Muscle of arm (tissue), 1 donor: ENCODE measurements at regions not wholly inside any gene's neighbourhood (a gene's known extent, or its start where the extent isn't known, plus 50 kb on each side); places are given as distances from the start of the nearest gene placed in this dataset.

ENCODE experiments used
- DNase-seq: peaks from one replicate; pipeline ENCODE4 v3.0.0-alpha.2; 2013

DNA sequence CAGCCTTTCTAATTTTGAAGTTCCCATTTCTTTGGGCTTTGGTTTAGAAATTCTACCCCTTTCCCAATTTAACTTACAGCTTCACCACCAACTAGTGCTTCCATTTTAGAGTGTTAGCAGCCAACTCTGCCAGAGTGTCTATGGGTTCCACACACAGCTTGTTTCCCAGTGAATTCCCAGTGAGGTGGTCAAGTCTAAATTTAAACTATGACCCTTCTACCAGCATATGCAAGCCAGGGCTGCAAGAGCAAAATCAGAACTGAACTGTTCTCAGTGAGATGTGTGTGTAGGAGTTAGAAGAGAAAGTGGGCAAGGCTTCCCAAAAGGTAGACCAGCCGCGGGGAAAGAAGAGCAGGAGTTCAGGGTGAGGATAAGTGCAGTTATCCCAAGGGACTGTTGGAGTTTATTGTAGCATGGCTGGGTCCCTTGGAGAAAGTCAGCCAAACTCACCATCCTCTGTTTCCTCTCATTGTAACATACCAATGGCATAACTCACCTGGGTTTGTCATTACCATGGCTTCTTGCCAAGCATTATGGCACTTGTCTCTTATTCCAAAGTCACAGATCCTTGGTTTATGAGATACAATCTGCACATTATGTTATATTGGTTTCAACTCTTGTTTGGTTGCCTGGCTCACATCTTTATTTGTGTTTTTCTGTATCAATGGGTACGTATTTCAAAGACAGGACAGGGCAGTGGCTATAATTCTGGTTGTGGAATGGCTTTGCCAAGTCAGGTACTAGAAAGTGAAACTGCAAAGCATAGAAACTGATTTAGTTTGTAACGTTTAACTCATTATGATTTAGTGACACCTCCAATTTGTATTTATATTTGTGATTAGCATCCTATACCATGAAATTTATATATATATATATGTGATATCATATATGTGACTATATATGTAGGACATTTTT, 130.2 kb upstream of the UMPS start:
- DNase-seq = no peak

DNA sequence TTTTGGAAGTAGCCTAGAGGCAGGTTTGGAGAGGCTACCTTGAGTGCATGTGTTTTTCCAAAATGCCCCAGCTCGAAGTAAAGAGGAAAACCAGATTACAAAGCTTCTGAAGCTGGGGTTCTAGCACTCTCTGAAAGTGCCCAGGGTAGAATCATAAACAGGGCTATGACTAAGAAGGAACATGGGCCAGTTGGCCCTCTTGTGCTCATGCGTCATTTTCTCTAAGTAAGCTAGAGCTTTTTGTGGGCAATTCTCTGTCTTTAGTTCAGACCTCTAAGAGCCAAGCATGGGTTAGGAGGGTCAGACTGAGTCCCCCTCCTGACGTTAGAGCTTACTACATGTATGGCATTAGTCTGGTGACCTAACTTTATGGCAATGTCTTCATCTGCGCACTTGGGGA, 129.5 kb upstream of the UMPS start:
- DNase-seq = no peak

DNA sequence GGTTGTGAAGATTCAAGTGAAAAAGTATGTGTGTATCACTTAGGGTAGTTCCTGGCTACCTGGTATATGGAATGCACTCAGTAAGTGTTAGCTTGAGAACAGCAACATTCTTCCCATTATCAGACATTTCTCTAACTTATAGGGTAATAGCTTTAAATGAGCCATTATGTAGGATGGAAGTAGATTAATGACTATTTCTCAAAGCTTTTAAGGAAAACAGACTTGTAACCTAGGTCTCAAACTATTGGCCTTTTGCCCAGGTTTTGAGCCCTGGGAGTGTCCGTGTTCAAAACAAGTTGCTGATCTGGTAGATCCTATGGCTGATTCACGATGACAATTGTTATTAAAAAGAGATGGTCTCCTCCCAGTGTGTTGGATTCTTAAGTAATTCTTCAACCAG, 129.1 kb upstream of the UMPS start:
- no peak for DNase-seq

DNA sequence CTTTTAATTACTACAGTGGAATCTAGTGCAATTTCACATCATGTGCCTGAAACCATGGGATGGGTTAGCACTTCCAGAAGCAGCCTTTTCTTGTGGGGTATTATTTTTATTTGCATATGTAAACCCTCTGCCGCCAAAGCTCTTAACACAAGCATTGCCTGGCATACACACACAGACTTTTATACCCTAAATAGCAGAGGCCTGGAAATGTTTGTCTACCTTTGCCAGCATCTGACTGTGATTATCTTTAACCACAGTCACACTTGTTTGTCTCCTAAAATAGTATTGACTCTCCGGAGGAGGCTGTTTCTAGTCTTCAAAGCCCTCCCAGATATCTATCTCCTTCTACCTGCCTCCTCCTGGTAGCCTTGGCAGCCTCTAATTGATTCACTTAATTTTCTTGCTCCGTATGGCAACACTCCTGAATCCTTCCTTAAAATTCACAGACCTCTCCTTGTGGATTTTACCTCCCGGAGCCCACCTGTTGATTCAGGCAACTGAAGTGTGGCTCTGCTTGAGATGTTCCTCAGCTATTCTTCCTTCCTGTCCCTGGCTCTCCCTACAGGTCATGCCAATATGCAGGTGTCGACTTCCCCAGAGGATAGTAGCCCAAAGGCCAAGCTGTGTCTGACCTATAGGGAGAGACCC, 127.1 kb upstream of the UMPS start:
- no peak for DNase-seq

DNA sequence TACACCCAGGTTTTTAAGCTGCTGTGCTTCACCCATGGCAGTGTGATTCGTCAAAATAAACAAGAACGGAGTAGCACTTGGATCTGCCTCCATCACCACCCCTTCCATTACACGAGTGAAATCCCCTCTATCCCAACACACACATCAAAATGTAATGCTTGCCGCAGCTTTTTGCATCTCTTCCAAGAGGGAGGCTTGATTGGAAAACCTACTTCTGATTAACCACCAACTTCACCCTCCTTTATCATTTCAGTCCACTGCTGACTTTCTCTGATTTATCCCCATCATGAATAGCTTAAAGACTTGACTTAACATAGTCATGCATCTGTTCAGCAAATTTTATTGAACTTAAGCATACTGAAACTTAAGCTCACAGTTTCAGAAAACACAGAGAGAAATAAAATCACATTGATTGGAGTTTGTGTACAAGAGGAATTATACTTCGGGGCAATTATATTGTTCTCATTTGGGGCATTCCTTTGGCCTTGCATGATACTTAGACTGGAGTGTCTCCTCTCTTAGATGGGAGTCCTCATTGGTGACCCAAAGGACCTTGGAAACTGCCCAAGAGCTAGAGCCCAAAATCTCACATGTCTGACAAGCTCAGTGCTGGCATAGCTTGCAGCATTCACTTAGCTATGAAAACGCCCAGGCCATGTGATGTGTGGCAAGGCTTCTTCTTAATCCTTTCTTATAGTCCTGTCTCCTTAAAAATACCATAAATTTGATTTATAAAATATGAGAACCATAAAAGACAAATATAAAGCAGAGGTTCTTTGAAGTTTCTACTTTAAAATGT, 124.3 kb upstream of the UMPS start:
- no peak for DNase-seq

DNA sequence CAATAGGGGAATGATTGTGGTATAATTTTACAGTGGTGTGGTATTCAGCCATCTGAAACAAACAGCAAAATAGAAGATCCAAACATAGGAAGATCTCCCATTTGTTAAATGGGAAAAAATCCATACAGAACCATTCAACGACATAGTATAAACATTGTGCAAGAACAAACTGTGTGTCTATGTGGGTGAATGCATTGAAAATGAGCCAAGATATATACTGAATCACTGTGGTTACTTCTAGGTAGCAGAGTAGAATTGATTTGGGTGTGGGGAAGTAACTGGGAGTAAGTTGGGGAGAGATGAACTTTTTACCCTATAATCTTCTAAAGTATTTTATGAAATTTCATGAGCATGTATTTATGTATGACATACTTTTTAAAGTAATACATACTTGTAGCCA, 123.1 kb upstream of the UMPS start:
- no peak for DNase-seq

DNA sequence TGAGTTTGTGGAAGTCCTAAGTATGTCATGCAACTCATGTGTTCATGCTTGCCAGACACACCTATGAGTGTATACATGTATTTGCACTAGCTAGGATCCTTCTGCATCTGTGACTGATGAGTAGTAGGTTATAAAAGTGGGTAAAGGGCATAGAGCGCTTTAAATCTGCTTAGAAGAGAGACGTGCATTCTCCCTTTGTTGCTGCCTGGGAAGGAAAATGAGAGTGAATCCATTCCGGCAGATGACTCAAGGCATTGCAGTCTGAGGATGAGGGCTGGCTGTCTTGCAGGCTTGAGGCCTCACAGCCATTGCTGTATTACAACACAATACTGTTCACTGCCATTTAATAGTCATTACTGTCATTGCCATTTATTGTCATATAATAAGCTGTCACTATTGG, 120.8 kb upstream of the UMPS start:
- no peak for DNase-seq

DNA sequence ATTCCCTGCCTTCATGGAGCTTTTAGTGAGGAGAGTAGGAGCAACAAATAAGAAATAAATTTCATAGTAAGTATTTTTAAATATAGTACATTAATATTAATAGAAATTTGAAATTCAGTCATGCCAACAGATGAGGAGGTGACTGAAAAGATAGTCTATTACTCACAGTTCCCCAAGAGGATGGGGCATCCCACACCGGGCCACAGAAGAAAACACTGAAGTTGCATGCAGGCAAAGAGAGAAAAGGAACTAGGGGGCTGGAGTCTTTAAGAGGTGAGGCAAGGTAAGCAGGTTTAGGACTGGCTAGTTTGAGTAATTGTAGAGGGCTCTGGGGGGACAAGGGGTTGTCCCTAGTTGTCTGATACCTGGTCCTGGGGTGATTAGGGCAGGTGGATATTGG, 120.1 kb upstream of the UMPS start:
- no peak for DNase-seq

DNA sequence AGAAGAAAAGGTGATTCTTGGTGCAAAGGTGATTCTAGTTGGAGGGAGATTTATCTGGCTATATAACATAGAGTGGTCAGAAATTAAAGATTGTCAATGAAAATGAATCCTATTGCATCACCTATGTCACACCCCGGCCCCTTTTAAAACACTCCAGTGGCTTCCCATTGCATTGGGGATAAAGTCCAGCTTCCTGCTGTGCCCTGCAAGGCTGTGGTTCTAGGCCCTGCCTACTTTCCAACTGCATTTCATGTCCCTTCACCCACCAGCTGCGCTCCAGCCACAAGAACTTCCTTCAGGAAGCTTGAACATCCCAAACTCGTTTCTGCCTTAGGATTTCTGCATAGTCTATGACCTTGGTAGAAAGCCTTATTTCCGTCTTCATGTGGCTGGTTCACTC, 118.7 kb upstream of the UMPS start:
- DNase-seq = no peak

DNA sequence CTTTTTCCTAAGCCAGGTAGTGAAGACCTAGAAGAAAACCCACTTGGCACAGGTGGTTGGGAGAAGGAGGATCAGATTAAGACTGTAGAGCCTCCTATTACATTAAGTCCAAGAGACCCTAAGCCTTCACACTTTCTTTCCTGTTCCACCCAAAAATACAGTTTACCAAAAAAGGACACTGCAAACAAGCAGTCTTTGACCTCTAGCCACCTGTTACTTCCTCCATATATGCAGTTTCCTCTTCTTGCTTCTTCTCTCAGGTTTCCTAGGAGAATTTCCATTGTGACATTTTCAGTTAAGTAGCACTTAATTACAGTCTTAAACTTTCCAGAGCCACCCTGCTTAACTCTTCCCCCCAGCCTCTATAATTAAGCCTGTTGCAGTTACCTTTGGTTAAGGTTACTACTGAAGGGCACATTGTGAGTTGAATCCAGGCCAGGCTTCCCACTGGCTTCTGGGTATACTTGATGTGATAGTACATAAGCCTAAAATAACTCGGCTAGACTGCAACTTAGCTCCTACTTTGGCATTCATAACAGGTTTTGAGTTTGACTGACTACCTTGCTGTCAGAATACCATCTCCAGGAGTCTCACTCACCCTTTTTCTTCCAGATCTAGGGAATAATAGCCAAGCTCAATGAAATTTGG, 114.2 kb upstream of the UMPS start:
- no peak for DNase-seq

DNA sequence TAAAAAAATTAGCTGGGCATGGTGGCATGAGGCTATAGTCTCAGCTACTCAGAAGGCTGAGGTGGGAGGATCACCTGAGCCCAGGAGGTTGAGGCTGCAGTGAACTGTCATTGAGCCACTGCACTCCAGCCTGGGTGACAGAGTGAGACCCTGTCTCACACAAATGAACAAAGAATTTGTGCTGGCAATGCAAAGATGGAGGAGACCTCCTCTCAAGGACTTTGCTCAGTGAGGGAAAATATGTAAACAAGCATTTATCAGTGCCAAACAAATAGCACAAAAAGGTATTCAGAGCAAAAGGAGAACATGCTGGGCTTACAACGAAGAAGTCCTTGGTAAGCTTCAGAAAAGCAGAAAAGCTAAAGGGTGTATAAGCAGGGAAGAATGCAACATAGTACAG, 113.1 kb upstream of the UMPS start:
- no peak for DNase-seq

DNA sequence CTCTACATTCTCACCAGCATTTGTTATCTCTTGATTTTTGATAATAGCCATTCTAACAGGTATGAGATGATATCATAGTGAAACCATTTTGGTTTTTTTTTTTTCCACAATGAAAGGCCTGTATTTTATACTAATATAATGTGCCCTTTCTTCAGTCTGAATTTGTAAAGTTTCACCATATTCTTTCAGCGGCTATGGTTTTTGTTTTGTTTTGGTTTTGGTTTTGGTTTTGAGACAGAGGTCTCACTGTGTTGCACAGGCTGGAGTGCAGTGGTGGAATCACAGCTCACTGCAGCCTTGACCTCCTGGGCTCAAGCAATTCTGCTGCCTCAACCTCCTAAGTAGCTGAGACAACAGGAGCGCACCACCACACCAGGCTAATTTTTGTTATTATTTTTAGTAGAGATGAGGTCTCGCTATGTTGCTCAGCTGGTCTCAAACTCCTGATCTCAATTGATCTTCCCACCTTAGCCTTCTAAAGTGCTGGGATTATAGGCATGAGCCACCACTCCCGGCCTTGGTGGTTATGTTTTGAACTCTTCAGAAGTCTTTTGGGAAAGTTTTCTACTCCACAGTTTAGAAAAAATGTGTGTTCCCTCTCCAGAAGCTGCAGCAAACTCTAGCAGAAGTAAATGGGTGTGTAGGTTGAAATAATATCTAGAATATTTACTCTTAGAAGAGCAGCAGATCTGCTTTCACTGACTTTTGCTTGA, 110.2 kb upstream of the UMPS start:
- no peak for DNase-seq

DNA sequence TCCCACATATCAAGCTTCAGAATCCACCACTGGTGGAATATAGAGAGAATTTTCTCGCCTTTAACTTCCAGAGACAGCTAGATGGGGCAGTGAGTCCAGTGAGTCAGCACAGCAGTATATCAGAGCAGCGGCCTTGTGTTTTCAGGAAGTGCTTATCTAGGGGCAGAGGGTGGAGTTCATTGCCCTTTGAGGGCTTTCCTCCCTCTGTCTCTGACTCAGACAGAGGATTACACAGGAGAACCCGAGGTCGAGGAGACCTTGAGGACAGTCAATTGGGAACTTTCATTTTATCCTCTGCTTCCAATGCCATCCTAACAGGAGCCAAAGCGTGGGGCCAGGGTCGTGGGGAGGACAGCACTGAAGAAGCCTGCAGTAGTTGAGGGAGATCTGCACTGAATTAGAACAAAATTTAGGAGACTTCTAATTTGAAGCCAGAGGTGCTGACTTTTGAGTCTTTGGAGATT, 109.6 kb upstream of the UMPS start:
- DNase-seq = no peak

DNA sequence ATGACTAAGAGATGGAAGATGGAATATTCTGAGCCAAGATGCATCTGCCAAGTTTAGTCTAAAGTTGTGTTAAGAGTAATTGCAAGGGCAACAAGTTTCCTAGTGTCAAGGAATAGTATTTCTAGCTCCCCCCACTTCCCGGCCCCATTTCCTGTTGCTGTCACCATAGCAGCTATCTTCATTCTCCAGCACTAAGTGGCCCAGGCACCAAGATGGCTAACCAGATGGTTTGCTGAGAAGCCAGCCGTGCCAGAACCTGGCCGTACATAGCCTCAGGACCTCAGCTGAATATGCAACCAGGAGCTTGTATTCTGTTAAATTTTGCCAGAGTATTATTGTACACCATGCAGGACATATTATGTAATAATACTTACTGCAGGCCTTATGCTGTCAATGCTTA, 108.8 kb upstream of the UMPS start:
- DNase-seq = no peak

DNA sequence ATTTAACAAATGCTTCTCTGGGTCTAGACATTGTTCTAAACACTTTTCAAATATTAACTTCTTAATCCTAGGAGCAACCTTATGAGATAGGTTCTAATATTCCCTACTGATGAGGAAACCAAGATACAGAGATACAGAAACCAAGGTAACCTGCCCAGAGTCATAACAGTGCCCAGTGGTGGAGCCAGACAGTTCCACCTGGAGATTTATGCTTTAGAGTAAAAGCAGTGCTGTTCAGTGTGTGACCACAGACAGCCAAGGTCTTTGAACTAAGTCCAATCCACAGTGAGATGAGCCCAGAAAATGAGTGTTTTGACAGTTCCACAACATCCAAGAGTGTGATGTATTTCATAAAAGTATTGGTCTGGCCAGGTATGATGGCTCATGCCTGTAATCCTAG, 105.2 kb upstream of the UMPS start:
- DNase-seq = no peak

DNA sequence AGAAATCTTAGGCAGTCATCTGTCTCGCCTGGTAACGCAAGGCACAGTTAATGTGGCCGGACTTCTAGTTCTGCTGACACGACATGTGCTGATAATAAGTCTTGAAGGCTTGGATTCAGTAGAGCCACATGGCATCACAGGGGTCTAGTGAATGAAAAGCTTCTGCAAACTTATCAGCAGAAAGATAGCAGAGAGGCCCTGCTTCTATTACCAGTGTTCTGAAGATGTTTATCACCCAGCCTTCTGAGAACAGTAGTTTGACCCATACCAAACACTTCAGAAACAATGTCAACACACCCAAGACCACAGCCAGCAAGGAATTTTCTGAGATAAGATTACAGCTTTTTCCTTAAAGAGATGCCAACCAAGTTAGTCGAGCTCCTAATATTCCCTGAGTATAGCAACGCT, 102.7 kb upstream of the UMPS start:
- DNase-seq = no peak

DNA sequence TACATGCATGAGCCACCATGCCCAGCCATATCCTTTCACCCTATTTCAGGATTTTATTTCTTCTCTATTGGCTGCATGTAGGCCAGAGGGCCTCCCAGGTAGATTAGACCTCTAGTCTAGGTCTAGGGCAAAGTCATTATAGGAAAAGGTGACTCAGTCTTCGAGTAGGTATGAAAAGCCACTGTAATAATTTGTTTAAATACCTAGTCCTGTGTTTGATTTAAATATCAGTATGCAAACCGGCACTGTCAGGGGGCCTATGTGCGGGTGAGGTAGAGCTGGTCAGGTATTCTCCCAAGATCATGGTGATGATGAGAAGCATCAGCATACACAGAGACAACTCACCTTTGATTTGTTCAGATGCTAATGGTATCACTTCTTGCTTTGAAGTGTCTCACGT, 101.4 kb upstream of the UMPS start:
- no peak for DNase-seq

DNA sequence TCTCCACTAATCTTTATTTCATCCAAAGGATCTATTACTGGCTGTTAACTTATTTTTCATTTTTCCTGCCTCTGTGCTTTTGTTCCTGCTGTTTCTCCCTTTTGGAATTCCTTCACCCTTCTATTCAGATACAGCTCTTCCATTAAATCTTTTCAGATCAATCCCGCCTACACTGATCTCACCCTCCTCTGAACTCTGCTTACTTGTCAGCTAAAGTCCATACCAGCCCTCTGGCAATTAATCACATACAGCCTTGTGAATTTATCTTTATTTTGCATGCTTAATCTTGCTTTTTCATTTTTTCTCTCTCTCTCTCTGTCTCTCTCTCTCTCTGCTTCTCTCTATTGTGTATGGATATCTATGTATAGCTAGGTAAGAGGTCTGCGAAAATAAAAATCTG, 100.8 kb upstream of the UMPS start:
- DNase-seq = no peak

DNA sequence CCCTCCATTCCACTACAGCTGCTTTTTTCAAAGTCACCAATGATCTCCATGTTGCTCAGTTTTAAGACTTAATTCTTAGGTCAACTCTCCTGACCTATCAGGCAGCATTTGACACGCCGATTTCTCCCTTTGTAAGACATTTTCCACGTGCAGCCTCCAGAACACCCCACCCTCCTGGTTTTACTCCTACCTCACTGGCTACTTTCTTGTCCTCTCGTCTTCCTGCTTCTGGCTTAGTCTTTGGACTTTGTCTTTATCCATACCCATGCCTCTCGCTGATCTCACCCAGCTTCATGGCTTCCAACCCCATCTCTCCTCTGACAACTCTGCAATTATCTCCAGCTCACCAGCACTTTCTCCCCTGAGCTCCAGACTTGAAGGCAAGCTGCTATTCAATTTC, 99.3 kb upstream of the UMPS start:
- DNase-seq = no peak

DNA sequence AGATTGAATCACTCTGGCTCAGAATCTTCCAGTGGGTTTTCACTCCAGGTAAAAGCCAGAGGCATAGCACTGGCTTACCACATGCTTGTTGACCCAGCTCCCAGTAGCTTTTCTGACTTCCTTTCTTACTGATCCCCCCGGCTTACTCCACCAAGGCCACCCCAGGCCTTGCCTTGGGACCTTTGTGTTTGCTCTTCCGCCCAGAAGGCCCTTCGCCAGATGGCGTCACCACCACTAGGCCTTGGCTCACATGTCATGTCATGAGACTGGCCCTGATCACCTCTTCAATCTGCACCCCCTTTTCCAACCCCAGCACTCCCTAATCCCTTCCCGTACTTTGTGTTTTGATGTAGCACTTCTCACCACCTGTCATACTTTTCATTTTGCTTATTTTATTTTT, 98.5 kb upstream of the UMPS start:
- DNase-seq = no peak

DNA sequence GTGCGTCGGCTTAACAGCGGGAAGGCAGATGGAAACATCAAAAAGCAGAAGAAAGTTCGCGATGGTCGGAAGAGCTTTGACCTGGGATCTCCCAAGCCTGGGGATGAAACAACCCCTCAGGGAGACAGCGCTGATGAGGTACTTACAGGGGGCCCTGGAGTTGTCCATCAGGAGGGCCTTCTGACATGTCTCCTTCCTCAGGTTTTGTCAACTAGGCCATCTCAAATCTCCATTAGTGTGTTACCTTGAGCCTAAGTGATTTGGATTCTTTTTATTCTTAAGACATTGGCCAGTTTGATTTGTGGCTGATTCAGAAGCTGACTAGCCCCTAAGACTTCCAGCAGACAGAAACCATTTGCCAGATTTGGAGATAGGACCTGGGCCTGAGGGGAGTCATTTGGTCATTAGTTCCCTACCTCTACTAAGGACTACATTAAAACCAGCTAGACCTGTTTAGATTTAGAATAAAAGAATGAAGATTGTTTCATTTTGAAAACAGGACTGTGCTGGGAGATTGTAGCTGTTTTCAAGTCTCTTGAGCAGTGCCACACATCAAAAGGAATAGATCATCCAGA, 97.6 kb upstream of the UMPS start:
- no peak for DNase-seq
